Endothelial cell (in vitro differentiated cells): ENCODE measurements at regions not wholly inside any gene's neighbourhood (a gene's known extent, or its start where the extent isn't known, plus 50 kb on each side); places are given as distances from the start of the nearest gene placed in this dataset.

ENCODE experiments used
- DNase-seq: peaks from one replicate; pipeline ENCODE4 v3.0.0; 2021; ENCODE audit warnings: low spot score
- H3K27ac Mint-ChIP-seq: one replicate; pipeline ENCODE4 v1.8.0; 2021; ENCODE audit warnings: mixed read lengths, inconsistent platforms; ENCODE audit not compliant: unreplicated experiment
- H3K27me3 Mint-ChIP-seq: one replicate; pipeline ENCODE4 v1.8.0; 2021; ENCODE audit warnings: mild to moderate bottlenecking, moderate library complexity, mixed read lengths, inconsistent platforms; ENCODE audit not compliant: unreplicated experiment
- H3K36me3 Mint-ChIP-seq: one replicate; pipeline ENCODE4 v1.8.0; 2021; ENCODE audit warnings: mild to moderate bottlenecking, low read depth, mixed read lengths, inconsistent platforms; ENCODE audit not compliant: unreplicated experiment
- H3K4me1 Mint-ChIP-seq: one replicate; pipeline ENCODE4 v1.8.0; 2021; ENCODE audit warnings: mild to moderate bottlenecking, mixed read lengths, inconsistent platforms; ENCODE audit not compliant: unreplicated experiment
- H3K4me3 Mint-ChIP-seq: one replicate; pipeline ENCODE4 v1.8.0; 2021; ENCODE audit warnings: mild to moderate bottlenecking, mixed read lengths, inconsistent platforms; ENCODE audit not compliant: unreplicated experiment
- H3K9me3 Mint-ChIP-seq: one replicate; pipeline ENCODE4 v1.8.0; 2021; ENCODE audit warnings: mixed read lengths, inconsistent platforms; ENCODE audit not compliant: unreplicated experiment
- TF ChIP-seq, protein P1 (sequence below): fragments of 200-600 bp; sonication (generic); IDR thresholded peaks from one replicate; pipeline ENCODE4 v1.5.0; 2021; ENCODE audit warnings: antibody characterized with exemption; ENCODE audit not compliant: unreplicated experiment

DNA sequence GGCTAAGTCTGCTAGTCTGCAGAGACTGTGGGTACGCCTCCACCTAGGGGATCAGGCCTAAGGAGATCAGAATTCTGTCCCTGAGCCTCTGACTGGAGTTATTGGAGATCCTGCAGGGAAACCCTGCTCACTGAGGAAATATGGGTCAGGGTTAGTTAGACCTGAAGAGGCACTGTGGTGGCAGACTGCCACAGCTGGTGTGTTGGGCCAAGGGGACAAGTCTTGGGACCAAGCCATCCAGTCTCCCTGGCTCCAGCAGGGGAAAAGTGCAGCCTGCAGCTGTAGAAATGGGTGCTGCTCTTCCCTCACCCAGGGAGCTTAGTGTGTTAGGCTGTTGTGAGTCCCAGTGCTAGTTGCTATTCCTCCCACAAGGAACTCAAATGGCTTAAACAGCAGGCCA lies 334.8 kb upstream of the LARGE1 start:
- Mint-ChIP-seq H3K36me3 (peaks cover 15% of the 10 kb centered on the region), H3K4me3 (no peak overlapping the region), H3K9me3 (peaks cover 11% of the 10 kb centered on the region), H3K27me3 (peaks cover 4% of the 10 kb centered on the region), H3K4me1 (no peaks in the 10 kb centered on the region), H3K27ac (no peak overlapping the region)
- TF ChIP-seq, protein P1, sequence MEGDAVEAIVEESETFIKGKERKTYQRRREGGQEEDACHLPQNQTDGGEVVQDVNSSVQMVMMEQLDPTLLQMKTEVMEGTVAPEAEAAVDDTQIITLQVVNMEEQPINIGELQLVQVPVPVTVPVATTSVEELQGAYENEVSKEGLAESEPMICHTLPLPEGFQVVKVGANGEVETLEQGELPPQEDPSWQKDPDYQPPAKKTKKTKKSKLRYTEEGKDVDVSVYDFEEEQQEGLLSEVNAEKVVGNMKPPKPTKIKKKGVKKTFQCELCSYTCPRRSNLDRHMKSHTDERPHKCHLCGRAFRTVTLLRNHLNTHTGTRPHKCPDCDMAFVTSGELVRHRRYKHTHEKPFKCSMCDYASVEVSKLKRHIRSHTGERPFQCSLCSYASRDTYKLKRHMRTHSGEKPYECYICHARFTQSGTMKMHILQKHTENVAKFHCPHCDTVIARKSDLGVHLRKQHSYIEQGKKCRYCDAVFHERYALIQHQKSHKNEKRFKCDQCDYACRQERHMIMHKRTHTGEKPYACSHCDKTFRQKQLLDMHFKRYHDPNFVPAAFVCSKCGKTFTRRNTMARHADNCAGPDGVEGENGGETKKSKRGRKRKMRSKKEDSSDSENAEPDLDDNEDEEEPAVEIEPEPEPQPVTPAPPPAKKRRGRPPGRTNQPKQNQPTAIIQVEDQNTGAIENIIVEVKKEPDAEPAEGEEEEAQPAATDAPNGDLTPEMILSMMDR, result no peak
- DNase-seq, result no peak

GRCh38 chr22:34278121-34278520 lies 357.8 kb upstream of the LARGE1 start:
- no peak overlapping the region for H3K27ac Mint-ChIP-seq
- TF ChIP-seq, protein P1, result no peak
- no peaks in the 10 kb centered on the region for H3K4me1 Mint-ChIP-seq
- H3K27me3 Mint-ChIP-seq, result no peaks in the 10 kb centered on the region
- no peak overlapping the region for H3K4me3 Mint-ChIP-seq
- H3K36me3 Mint-ChIP-seq, result no peaks in the 10 kb centered on the region
- DNase-seq, result no peak
- peaks cover 40% of the 10 kb centered on the region for H3K9me3 Mint-ChIP-seq

GRCh38 chr22:34281738-34282137 lies 361.5 kb upstream of the LARGE1 start:
- Mint-ChIP-seq H3K4me1 (no peaks in the 10 kb centered on the region), H3K9me3 (peaks cover 57% of the 10 kb centered on the region), H3K36me3 (peaks cover 7% of the 10 kb centered on the region), H3K27me3 (peaks cover 5% of the 10 kb centered on the region), H3K4me3 (no peak overlapping the region), H3K27ac (no peak overlapping the region)
- no peak for DNase-seq
- TF ChIP-seq, protein P1, result no peak

GRCh38 chr22:34283844-34284243 lies 363.6 kb upstream of the LARGE1 start:
- no peak for DNase-seq
- TF ChIP-seq, protein P1, result no peak
- Mint-ChIP-seq H3K36me3 (peaks cover 7% of the 10 kb centered on the region), H3K27ac (no peak overlapping the region), H3K9me3 (peaks cover 73% of the 10 kb centered on the region), H3K4me1 (no peaks in the 10 kb centered on the region), H3K4me3 (no peak overlapping the region), H3K27me3 (peaks cover 5% of the 10 kb centered on the region)

DNA sequence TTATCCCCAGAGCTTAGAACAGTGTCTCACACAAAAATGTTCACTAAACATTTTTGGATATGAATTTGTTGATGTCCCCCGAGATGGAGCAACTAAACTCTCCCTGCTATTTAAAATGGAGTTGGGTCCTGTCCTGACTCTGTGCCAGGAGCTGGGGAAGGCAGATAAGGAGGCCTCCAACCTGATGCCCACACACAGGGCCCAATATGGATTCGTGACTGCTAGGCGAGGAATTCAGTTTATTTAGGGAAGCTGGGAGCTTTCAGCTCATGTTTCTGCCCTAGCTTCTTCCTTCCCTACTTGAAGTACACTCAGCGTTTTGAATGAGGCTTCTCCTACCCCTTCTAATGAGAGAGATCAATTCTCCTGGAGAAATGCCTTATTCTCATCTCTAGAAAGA lies 373.0 kb upstream of the LARGE1 start:
- Mint-ChIP-seq H3K9me3 (peaks cover 11% of the 10 kb centered on the region), H3K27me3 (peaks cover 1% of the 10 kb centered on the region), H3K4me3 (no peak overlapping the region), H3K36me3 (no peaks in the 10 kb centered on the region), H3K4me1 (no peaks in the 10 kb centered on the region), H3K27ac (no peak overlapping the region)
- DNase-seq, result no peak
- TF ChIP-seq, protein P1, result no peak
